AG09309 (cell line): ENCODE measurements at regions not wholly inside any gene's neighbourhood (a gene's known extent, or its start where the extent isn't known, plus 50 kb on each side); places are given as distances from the start of the nearest gene placed in this dataset.

Experiments used
- DNase-seq: peaks from one replicate; pipeline ENCODE4 v3.0.0-alpha.2; 2010; ENCODE audit warnings: low read depth
- H3K4me3 ChIP-seq: 2 replicates; pipeline ENCODE4 v1.5.1; 2011; ENCODE audit warnings: mild to moderate bottlenecking, low read depth, low read length, moderate library complexity; ENCODE audit not compliant: control insufficient read depth
- CTCF ChIP-seq: IDR thresholded peaks from 2 replicates; pipeline ENCODE4 v1.5.1; 2011; ENCODE audit warnings: mild to moderate bottlenecking, low read depth, low read length, inconsistent platforms; ENCODE audit not compliant: insufficient read depth, control insufficient read depth; ENCODE audit errors: missing control alignments

GRCh38 chr16:86928523-86929011 is 350.2 kb downstream of the FOXL1 start:
- TF ChIP-seq CTCF, result no peak
- no peak overlapping the region for H3K4me3 ChIP-seq
- no peak for DNase-seq

- no peak overlapping the region for H3K4me3 ChIP-seq
- no peak for TF ChIP-seq CTCF
- no peak for DNase-seq
These were observed 350.9 kb downstream of the FOXL1 start for GRCh38 chr16:86929057-86929871.

- no peak for TF ChIP-seq CTCF
- no peak for DNase-seq
- H3K4me3 ChIP-seq, result no peak overlapping the region
These were observed 351.7 kb downstream of the FOXL1 start for GRCh38 chr16:86930001-86930400.

GRCh38 chr16:86930663-86931373 is 352.5 kb downstream of the FOXL1 start:
- DNase-seq, result no peak
- no peak for TF ChIP-seq CTCF
- H3K4me3 ChIP-seq, result no peak overlapping the region

- no peak overlapping the region for H3K4me3 ChIP-seq
- peak; percentile 89 for DNase-seq
- no peak for TF ChIP-seq CTCF
These were observed 353.1 kb downstream of the FOXL1 start for GRCh38 chr16:86931410-86931941.

GRCh38 chr16:86932130-86932982 is 354.0 kb downstream of the FOXL1 start:
- no peak overlapping the region for H3K4me3 ChIP-seq
- no peak for DNase-seq
- no peak for TF ChIP-seq CTCF
